HG03575 (cell line): ENCODE measurements at regions not wholly inside any gene's neighbourhood (a gene's known extent, or its start where the extent isn't known, plus 50 kb on each side); places are given as distances from the start of the nearest gene placed in this dataset.
"Not testable (repeated sequence)": the region's sequence is repeated elsewhere in the genome, so short reads cannot be mapped to it uniquely, and the experiment has no call there.

ENCODE experiments used
- ATAC-seq: cut with Tn5 transposase; IDR thresholded peaks from one replicate; pipeline ENCODE4 v1.9.1; 2021; ENCODE audit not compliant: unreplicated experiment, insufficient number of reproducible peaks, low FRiP score; ENCODE audit errors: extremely low read depth

GRCh38 chr5:15284706-15285105 is 215.3 kb upstream of the FBXL7 start:
- ATAC-seq, result no peak

- no peak for ATAC-seq
These were observed 216.9 kb upstream of the FBXL7 start for GRCh38 chr5:15283076-15283475.

DNA sequence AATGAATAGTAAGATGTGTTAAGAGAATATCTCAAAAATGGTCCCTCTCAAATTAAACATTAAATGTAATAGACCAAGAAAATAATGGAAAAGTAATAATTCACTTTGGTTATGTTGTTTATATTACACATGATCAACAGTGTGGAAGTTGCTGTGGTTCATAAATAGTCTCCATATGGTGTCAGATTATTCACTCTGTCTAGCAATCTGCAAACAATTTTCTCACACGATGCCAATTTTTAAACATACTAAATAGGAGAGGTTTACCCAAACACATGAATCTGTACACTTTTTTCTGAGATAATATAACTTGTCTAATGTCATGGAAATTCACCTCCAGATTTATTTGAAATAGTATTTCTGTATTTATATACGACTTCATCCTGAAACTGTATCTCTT is 217.4 kb upstream of the FBXL7 start:
- ATAC-seq, result no peak

DNA sequence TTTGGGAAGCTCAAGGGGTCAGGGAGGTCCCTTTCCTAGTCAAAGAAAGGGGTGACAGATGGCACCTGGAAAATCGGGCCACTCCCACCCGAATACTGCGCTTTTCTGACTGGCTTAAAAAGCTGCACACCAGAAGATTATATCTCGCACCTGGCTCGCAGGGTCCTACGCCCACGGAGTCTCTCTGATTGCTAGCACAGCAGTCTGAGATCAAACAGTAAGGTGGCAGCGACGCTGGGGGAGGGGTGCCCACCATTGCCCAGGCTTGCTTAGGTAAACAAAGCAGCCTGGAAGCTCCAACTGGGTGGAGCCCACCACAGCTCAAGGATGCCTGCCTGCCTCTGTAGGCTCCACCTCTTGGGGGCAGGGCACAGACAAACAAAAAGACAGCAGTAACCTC is 228.4 kb upstream of the FBXL7 start:
- not testable (repeated sequence) for ATAC-seq

DNA sequence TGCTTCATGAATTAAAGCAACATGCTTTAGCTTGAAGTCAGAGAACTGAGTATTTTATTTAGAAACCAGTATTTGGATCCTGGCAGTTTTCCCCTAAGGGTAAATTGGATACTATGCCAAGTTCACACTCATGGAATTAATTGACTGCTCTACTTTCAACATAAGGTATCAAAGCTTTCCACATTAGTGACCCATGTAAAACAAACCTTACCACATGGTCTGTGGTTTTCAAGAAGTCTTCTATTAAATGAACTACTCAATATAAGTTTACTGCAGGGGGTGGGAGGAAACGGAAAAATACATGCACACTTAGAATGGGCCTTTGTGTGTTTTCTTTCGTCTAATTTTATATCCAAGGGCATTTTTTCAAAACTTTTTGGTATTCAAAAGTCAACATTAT is 232.0 kb upstream of the FBXL7 start:
- no peak for ATAC-seq

- no peak for ATAC-seq
These were observed 233.1 kb upstream of the FBXL7 start for GRCh38 chr5:15266841-15267240.

DNA sequence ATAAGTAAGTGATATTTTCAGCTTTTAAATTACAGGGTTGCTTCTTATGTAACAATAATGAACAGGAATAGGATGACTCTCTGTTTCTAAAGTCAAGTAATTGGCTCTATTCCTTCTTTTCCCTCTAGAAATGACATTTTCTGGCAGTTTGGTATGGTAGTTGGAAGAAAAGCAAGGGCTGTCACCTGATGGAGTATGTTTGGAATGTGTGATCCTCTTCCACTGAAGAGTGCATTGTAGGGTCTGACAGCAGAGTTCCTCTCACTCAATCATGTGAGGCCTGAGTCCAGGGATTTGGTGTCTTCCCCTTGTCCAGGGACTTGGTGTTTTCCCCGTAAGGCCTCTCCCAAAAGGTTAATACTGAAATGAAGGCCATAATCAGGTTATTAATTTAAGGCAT is 233.8 kb upstream of the FBXL7 start:
- no peak for ATAC-seq

DNA sequence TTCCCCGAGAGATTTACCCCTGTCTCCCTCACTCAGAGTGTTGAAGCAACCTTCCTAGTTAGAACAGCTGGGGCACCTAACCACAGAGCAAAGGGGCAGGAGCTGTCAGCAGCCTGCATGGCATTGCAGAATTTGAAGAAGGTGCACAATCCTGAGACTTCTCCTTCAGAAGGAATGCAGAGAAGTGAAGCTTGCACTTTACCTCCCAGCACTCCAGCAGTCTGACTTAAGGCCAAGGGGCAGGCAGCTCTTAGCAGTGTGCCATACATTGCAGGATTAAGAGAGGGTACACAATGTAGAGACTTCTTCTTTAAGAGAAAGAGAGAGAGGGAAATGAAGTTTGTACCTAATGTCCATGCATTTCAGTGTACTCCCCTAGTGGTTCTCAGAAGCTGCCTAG is 236.0 kb upstream of the FBXL7 start:
- ATAC-seq, result no peak

DNA sequence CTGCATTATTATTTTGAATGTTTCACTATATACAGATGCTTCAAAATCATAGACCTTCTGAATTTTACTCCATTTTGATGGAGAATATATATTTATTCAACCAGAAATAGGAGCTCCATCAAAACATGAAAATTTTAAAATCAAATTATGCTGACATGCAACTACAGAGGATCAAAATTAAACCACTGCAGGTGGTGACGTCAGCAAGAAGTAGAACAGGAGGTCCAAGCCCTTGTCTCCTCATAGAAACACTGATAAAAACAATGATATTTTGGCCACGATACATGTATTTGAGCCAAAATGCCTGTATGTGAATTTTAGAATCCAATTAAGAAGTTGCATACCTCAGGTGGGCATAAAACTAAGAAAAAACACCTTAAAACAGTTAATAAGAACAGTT is 236.6 kb upstream of the FBXL7 start:
- ATAC-seq, result no peak

DNA sequence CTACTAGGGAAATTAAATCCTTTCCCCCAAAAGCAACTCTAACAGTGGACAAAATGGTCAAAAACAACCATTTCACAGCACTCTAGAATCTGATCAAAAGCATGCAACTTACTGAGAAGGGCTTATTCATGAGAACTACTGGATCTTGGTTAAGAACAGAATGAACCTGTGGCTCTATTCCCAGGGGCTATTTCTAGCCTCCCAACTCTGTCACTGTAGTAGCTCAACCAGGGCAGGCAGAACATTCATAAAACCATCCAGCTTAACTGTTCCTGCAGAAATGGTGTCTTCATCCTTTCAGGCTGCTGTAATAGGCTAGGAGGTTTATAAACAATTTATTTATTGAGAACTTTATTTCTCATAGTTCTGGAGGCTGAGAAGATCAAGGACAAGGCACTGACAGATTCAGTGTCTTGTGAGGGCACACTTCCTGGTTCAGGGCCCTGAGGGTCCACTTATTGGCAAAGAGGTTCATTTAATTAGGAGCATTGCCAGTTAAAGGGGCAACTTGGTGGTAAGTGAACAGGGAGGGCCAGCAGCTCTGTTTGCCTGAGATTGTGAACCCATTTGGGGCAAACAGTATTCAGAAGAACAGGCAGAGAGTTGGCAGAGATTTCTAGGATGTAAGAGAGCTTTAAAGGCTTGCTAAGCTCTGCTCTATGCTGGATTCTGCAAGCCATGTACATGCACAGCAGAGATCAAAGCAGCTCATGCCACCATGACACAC is 238.5 kb upstream of the FBXL7 start:
- ATAC-seq, result no peak

DNA sequence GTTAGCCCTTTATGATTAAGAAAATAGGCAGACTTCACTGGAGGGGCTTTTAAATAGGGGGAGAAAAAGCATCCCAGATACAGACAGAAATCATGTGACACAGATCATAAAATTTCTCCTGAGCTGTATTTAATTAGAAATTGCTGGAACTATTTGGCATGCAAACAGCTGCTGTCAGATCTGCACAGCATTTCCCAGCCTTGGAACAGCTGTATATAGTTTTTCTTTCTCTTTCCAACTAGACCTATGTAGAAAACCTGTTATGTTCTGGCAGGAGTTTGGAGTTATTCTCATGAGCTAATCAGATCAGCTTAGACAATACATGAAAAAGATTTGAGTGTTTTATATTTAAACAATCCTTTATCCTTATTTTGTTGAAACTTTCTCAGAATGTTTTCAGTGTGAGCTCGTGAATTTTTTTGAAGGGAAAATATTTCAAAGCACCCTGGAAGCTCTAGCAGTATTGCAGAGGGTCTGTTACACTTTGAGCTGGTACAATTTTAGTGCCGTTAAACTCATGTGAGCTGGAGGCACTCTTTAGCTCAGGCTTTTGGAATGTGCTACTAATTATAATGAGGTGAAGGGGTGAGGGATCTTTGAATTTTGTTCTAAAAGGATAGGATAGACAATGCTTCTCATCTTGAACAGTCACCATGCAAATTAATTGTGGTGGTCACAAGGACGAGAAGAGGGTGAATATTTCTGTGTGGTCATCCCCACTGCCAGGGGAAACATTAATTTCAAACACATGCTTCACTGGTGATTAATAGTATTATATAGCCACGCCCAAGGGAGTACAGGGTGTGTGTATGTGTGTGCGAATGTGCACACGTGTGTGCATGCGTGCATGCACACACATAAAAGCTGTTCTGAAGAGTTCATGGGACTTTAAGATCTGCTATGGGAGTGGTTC is 239.4 kb upstream of the FBXL7 start:
- no peak for ATAC-seq

- ATAC-seq, result no peak
These were observed 243.5 kb upstream of the FBXL7 start for GRCh38 chr5:15256485-15256884.

- ATAC-seq, result no peak
These were observed 244.4 kb upstream of the FBXL7 start for GRCh38 chr5:15255576-15255975.

- no peak for ATAC-seq
These were observed 245.4 kb upstream of the FBXL7 start for GRCh38 chr5:15254607-15255006.

- no peak for ATAC-seq
These were observed 247.6 kb upstream of the FBXL7 start for GRCh38 chr5:15252331-15252730.

- ATAC-seq, result no peak
These were observed 250.8 kb upstream of the FBXL7 start for GRCh38 chr5:15249152-15249551.

- no peak for ATAC-seq
These were observed 251.2 kb upstream of the FBXL7 start for GRCh38 chr5:15248731-15249130.

DNA sequence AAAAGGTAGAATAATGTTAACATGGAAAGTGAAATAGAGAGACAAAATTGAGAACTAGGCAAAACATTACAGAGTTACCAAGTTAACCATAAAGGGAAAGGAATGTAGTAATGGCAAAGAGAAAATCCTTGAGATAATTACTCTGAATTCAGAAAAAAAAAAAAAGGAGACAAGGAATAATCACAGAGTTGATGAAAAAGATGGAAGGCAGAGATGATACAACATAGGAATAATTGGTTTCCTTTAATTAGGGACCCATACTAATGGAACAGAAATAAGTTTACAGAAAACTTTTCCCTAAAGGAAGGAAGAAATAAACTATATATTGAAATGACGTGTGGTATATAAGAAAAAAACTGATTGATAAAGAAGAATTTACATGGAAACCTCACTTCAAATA is 254.1 kb upstream of the FBXL7 start:
- no peak for ATAC-seq

DNA sequence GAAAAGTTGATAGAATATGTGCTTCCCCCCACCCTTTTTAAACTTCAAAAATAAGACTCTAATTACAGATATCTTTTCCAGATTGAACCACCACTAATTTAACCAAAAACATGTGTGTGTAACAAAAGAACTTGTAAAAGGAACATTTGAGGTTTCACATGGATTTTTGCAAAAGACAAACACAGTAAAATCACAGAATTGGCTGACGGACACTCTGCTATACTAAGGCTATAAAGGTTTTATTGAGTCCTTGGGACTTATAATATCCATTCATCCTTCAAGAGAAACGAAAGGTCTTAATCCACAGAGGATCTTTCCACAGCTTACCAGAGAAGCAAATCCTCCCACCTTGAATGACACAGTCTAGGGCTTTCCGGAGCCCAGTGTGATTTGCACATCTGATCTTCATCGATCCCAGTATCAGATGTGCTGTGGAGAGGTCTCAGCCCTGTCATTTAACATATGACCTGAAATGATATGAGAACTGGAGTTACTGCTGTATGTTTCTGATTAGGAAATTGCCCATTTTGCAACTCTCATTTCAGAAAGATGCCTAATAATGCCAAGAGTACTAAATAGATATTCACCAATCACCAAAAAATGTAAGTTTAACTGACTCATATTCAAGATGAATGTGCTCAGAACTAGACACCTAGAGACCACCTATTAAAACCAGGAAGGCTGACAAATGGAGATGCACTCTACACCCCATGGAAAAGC is 256.5 kb upstream of the FBXL7 start:
- ATAC-seq, result no peak
